ENCODE measurements at regions not wholly inside any gene's neighbourhood (a gene's known extent, or its start where the extent isn't known, plus 50 kb on each side); places are given as distances from the start of the nearest gene placed in this dataset.

DNA sequence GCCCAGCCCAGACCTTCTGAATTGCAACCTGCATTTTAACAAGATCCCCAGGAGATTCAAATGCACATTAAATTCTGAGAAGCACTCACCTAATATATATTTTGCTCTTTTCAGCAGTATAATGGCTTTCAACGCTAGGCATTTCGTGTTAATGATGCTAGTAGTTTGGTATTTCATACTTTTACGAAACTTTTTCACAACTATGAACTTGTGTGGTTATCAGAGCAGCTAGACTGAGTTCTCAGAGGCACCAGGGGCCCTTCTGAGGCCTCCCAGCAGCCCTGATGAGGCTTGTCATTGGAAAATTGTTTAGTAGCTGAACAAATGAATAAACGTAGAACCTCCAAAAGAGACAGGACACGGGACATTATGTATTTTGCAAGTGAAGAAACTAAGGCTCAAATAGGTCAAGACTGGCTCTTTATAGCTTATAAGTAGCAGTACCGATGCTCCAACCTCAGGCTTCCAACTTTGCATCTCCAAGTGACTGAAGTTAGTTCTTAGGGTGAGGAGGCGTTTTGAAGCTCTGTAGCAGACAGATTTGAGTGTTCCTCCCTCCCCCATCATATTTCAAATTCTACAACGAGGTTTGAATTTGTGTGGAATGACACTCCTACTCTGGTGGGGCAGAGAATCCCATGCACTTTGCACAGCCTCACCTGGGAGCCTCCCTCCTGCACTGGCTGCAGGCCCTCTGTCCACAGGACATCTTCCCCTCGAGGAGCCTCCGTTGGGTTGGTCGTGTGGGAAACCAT is 121.1 kb upstream of the SLC25A48 start:
- 12% methylated on average over 11 of the region's 11 CpGs for WGBS (ENCODE audit: insufficient coverage, insufficient replicate concordance, low lambda C conversion rate, missing lambda C conversion rate)
- no peak for ATAC-seq
- no peak overlapping the region for H3K4me3 ChIP-seq
- no TSS peak for BruUV-seq (replicated peaks)
- no peak overlapping the region for H3K27ac ChIP-seq (ENCODE audit: control insufficient read depth, insufficient read depth)
- SMC1A ChIA-PET (ENCODE audit: uncharacterized antibody, unreplicated experiment), result no interaction called here
- H3K27me3 ChIP-seq (replicated peaks in 1 of 2; ENCODE audit: control insufficient read depth in 2 of 2, insufficient read depth in 2 of 2, low read length in 1 of 2), result peaks cover 3 to 4% of the 10 kb centered on the region in 2 experiments; a peak in 2 of 4 replicates
- no peaks in the 10 kb centered on the region for H3K36me3 ChIP-seq (ENCODE audit: control insufficient read depth in 2 of 2, insufficient read depth in 2 of 2, low read length in 1 of 2)
- H3K9me3 ChIP-seq (replicated peaks; ENCODE audit: control insufficient read depth, insufficient read depth, low read length), result no peaks in the 10 kb centered on the region
- H3K79me2 ChIP-seq (ENCODE audit: control insufficient read depth, insufficient read depth, low read length), result no peaks in the 10 kb centered on the region
- TF ChIP-seq, protein P1, sequence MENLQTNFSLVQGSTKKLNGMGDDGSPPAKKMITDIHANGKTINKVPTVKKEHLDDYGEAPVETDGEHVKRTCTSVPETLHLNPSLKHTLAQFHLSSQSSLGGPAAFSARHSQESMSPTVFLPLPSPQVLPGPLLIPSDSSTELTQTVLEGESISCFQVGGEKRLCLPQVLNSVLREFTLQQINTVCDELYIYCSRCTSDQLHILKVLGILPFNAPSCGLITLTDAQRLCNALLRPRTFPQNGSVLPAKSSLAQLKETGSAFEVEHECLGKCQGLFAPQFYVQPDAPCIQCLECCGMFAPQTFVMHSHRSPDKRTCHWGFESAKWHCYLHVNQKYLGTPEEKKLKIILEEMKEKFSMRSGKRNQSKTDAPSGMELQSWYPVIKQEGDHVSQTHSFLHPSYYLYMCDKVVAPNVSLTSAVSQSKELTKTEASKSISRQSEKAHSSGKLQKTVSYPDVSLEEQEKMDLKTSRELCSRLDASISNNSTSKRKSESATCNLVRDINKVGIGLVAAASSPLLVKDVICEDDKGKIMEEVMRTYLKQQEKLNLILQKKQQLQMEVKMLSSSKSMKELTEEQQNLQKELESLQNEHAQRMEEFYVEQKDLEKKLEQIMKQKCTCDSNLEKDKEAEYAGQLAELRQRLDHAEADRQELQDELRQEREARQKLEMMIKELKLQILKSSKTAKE (IDR thresholded peaks at IDR 0.05; ENCODE audit: low read depth, poor library complexity, severe bottlenecking), result no peak
- TF ChIP-seq, protein P2, sequence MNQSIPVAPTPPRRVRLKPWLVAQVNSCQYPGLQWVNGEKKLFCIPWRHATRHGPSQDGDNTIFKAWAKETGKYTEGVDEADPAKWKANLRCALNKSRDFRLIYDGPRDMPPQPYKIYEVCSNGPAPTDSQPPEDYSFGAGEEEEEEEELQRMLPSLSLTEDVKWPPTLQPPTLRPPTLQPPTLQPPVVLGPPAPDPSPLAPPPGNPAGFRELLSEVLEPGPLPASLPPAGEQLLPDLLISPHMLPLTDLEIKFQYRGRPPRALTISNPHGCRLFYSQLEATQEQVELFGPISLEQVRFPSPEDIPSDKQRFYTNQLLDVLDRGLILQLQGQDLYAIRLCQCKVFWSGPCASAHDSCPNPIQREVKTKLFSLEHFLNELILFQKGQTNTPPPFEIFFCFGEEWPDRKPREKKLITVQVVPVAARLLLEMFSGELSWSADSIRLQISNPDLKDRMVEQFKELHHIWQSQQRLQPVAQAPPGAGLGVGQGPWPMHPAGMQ (IDR thresholded peaks at IDR 0.05; ENCODE audit: borderline replicate concordance), result no peak
- TF ChIP-seq POU2F2 (IDR thresholded peaks at IDR 0.05; ENCODE audit: borderline replicate concordance, low read depth, low read length) (no peak), BRCA1 (IDR thresholded peaks at IDR 0.05; ENCODE audit: low read depth, low read length) (no peak), STAT1 (conservative IDR thresholded peaks at IDR 0.05) (no peak), MYB (IDR thresholded peaks at IDR 0.05; ENCODE audit: borderline replicate concordance, low read depth, low read length) (no peak), RCOR1 (conservative IDR thresholded peaks at IDR 0.05; ENCODE audit: low read depth, low read length) (no peak), ZBTB11 (CRISPR knock-in tag; IDR thresholded peaks at IDR 0.05) (no peak), SUPT20H (IDR thresholded peaks at IDR 0.05; ENCODE audit: borderline replicate concordance, control insufficient read depth, low read depth, low read length) (no peak), SMAD5 (IDR thresholded peaks at IDR 0.05; ENCODE audit: low read depth) (no peak), EGR1 (IDR thresholded peaks at IDR 0.05; ENCODE audit: borderline replicate concordance in 1 of 2, low read depth in 2 of 2, low read length in 2 of 2) (no peak), MTA3 (IDR thresholded peaks at IDR 0.05; ENCODE audit: borderline replicate concordance, low read length) (no peak), FOXM1 (IDR thresholded peaks at IDR 0.05; ENCODE audit: low read depth, low read length) (no peak), ZNF622 (IDR thresholded peaks at IDR 0.05) (no peak)
- H4K20me1 ChIP-seq (ENCODE audit: control insufficient read depth, insufficient read depth), result no peaks in the 10 kb centered on the region
- no peak for FAIRE-seq
- RAD21 ChIA-PET (ENCODE audit: unreplicated experiment), result no interaction called here
- H3K9ac ChIP-seq (ENCODE audit: control insufficient read depth, insufficient read depth, low read length), result no peak overlapping the region
- intact Hi-C loops (cut with micrococcal nuclease; ENCODE audit: unreplicated experiment) (no loop called here), in situ Hi-C loops (cut with MboI) (no loop called here)
- H3K4me2 ChIP-seq (ENCODE audit: control insufficient read depth, insufficient read depth), result no peak overlapping the region
- no peaks in the 10 kb centered on the region for H3K4me1 ChIP-seq (ENCODE audit: control insufficient read depth, insufficient read depth, low read length)
- CTCF ChIA-PET, result no interaction called here
- POLR2A ChIA-PET, result no interaction called here
- no peak overlapping the region for H2AFZ ChIP-seq (ENCODE audit: control insufficient read depth, low read depth, low read length)
- DNase-seq (ENCODE audit: low read depth, low spot score), result no peak

Measured in GM12878 (cell line).